NB4 (cell line): ENCODE measurements at regions not wholly inside any gene's neighbourhood (a gene's known extent, or its start where the extent isn't known, plus 50 kb on each side); places are given as distances from the start of the nearest gene placed in this dataset.

Experiments used
- DNase-seq: peaks from one replicate; pipeline ENCODE4 v3.0.0; 2010; ENCODE audit warnings: low read depth
- H3K4me3 ChIP-seq: one replicate; pipeline ENCODE4 v1.5.1; 2011; ENCODE audit warnings: mild to moderate bottlenecking, low read depth, low read length, moderate library complexity
- CTCF ChIP-seq: IDR thresholded peaks from one replicate; pipeline ENCODE4 v1.5.1; 2012; ENCODE audit warnings: low read depth, low read length
- MAX ChIP-seq: IDR thresholded peaks from 2 replicates; pipeline ENCODE4 v1.6.1; 2011; ENCODE audit warnings: low read depth, low read length
- MYC ChIP-seq: IDR thresholded peaks from 2 replicates; pipeline ENCODE4 v1.6.1; 2011; ENCODE audit warnings: low read depth, low read length
- POLR2A ChIP-seq: IDR thresholded peaks from 2 replicates; pipeline ENCODE4 v1.6.1; 2011; ENCODE audit warnings: mild to moderate bottlenecking; ENCODE audit not compliant: insufficient read length; ENCODE audit errors: extremely low read depth

DNA sequence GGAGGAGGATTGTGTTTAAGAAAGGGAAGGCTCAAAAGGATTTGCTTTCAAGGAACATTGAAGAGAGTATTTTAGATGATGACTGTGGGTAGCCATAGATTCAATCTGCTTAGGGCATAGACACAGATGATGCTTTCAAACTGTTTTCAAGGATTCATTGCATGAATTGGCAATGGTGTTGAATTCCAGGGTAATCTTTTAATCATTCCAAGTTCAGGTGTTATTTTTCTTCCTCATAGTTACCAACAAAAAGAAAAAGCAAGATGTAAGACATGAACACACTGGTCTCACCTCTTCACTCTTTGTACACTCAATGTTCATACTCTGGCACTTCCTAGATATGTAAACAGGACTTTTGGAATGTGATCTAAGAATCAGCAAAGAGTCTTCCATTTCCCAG is 167.0 kb upstream of the RHOBTB1 start:
- no peak for DNase-seq
- H3K4me3 ChIP-seq = no peak overlapping the region
- TF ChIP-seq MYC (no peak), MAX (no peak), CTCF (no peak), POLR2A (no peak)

DNA sequence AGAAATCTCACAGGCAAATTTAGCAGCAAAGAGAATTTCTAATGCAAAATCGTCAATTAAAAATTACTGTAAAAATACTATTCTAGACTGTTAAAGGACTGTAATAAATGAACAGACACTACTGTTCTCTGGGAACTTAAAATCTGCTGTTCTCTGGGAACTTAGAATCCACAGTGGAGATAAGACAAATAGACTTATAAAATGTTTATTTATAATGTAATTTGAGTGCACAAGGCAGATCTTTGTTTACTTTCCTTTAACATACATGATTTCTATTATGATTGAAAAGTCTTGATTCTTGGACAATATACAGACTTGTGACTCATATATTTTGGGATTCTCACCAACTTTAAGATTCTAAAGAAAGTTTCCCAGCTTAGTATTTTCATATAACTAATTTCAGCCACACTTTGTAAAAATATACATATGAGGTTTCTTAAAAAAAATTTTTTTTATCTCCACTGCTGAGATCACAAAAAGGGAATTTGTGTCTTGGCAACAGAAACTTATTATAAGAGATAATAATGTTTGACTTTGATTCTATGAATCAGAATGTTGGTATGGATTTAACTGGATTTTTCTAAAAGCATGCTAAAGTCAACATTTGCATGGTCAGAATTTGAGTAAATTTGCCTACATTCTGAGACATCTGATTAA is 166.3 kb upstream of the RHOBTB1 start:
- TF ChIP-seq MAX = no peak
- TF ChIP-seq CTCF = no peak
- TF ChIP-seq MYC = no peak
- TF ChIP-seq POLR2A = no peak
- H3K4me3 ChIP-seq = no peak overlapping the region
- no peak for DNase-seq

DNA sequence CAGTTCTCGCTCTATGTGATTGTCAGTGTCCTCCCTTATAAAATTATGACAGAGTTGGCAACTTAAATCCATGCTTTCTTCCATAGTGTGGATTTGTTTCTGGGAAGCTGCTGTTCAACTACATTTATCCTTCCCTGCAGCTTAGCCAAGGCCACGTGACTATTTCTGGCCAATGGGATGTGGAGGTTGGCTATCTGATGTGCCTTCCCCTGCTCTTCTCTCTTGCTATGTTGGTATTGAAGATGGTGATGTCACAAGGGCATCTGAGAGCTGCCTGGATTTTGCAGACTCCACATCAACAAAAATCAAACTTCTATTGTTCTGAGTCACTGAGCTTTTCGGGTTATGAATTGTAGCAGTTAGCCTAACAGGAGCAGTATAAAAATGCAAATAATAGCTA is 164.9 kb upstream of the RHOBTB1 start:
- H3K4me3 ChIP-seq = no peak overlapping the region
- TF ChIP-seq CTCF (no peak), MAX (peak; percentile 29; the same call in 1 of the 2 replicates)
- DNase-seq = no peak

DNA sequence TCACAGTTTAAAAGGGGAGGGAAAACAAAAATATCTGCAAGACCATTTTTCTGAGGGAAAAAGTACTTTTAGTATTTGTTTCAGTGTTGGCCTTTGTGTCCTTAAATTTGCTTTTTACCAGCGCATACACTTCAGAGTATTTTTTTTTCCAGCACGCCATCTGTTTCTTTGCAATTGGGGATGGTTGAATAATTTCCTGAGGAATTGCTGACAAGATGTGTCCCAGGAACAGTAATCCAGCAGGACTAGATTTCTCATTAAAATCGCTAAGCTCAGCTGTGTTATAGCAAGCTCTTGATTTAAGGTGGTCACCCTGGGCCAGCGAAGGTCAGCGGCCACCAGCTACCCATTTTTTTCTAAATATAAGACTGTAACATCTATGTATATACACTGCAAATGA is 156.9 kb upstream of the RHOBTB1 start:
- no peak for TF ChIP-seq POLR2A
- no peak for TF ChIP-seq CTCF
- no peak for DNase-seq

GRCh38 chr10:61099756-61100155 is 155.8 kb upstream of the RHOBTB1 start:
- no peak overlapping the region for H3K4me3 ChIP-seq
- TF ChIP-seq POLR2A (no peak), MAX (no peak), MYC (no peak), CTCF (no peak)
- no peak for DNase-seq

More for the DNA sequence above, 156.9 kb upstream of the RHOBTB1 start:
- no peak overlapping the region for H3K4me3 ChIP-seq

- no peak overlapping the region for H3K4me3 ChIP-seq
- TF ChIP-seq MAX (no peak), POLR2A (no peak), CTCF (no peak), MYC (no peak)
- DNase-seq = no peak
Observed at GRCh38 chr10:61098966-61099365, 155.0 kb upstream of the RHOBTB1 start.
